ENCODE measurements at regions not wholly inside any gene's neighbourhood (a gene's known extent, or its start where the extent isn't known, plus 50 kb on each side); places are given as distances from the start of the nearest gene placed in this dataset.
"Not testable (repeated sequence)": the region's sequence is repeated elsewhere in the genome, so short reads cannot be mapped to it uniquely, and the experiment has no call there.

- H3K27ac ChIP-seq, result not testable (repeated sequence)
Measured at GRCh38 chr2:111275047-111275853, 154.5 kb downstream of the BCL2L11 start.

- H3K27ac ChIP-seq, result not testable (repeated sequence)
Measured at GRCh38 chr2:111275854-111276171, 155.1 kb downstream of the BCL2L11 start.

- H3K27ac ChIP-seq, result not testable (repeated sequence)
Measured at GRCh38 chr2:111278133-111278532, 157.4 kb downstream of the BCL2L11 start.

- H3K27ac ChIP-seq, result not testable (repeated sequence)
Measured at GRCh38 chr2:111280709-111281286, 160.1 kb downstream of the BCL2L11 start.

GRCh38 chr2:111282162-111282561 lies 161.4 kb downstream of the BCL2L11 start:
- not testable (repeated sequence) for H3K27ac ChIP-seq

- H3K27ac ChIP-seq, result not testable (repeated sequence)
Measured at GRCh38 chr2:111287646-111288568, 167.2 kb downstream of the BCL2L11 start.

GRCh38 chr2:111290370-111290769 lies 169.7 kb downstream of the BCL2L11 start:
- not testable (repeated sequence) for H3K27ac ChIP-seq

- not testable (repeated sequence) for H3K27ac ChIP-seq
Measured at GRCh38 chr2:111291566-111291965, 170.9 kb downstream of the BCL2L11 start.

GRCh38 chr2:111292232-111292968 lies 171.7 kb downstream of the BCL2L11 start:
- not testable (repeated sequence) for H3K27ac ChIP-seq

GRCh38 chr2:111294699-111295098 lies 174.0 kb downstream of the BCL2L11 start:
- not testable (repeated sequence) for H3K27ac ChIP-seq

GRCh38 chr2:111296122-111296804 lies 175.5 kb downstream of the BCL2L11 start:
- not testable (repeated sequence) for H3K27ac ChIP-seq

GRCh38 chr2:111297128-111297527 lies 176.4 kb downstream of the BCL2L11 start:
- H3K27ac ChIP-seq, result not testable (repeated sequence)

GRCh38 chr2:111298927-111299326 lies 178.2 kb downstream of the BCL2L11 start:
- H3K27ac ChIP-seq, result not testable (repeated sequence)

- H3K27ac ChIP-seq, result not testable (repeated sequence)
Measured at GRCh38 chr2:111299635-111300034, 178.9 kb downstream of the BCL2L11 start.

- not testable (repeated sequence) for H3K27ac ChIP-seq
Measured at GRCh38 chr2:111301677-111302076, 181.0 kb downstream of the BCL2L11 start.

GRCh38 chr2:111302397-111303218 lies 181.9 kb downstream of the BCL2L11 start:
- H3K27ac ChIP-seq, result not testable (repeated sequence)

GRCh38 chr2:111307302-111307701 lies 186.6 kb downstream of the BCL2L11 start:
- H3K27ac ChIP-seq, result not testable (repeated sequence)

GRCh38 chr2:111309231-111310075 lies 188.7 kb downstream of the BCL2L11 start:
- H3K27ac ChIP-seq, result not testable (repeated sequence)

GRCh38 chr2:111310395-111310794 lies 189.7 kb downstream of the BCL2L11 start:
- not testable (repeated sequence) for H3K27ac ChIP-seq

Data from 22Rv1 (cell line).